IMR-90 (cell line): ENCODE measurements at regions not wholly inside any gene's neighbourhood (a gene's known extent, or its start where the extent isn't known, plus 50 kb on each side); places are given as distances from the start of the nearest gene placed in this dataset.

ENCODE experiments used
- ATAC-seq: fragments of 200-7000 bp; cut with Tn5 transposase; 2 replicates; pipeline ENCODE4 v1.9.1; 2020; ENCODE audit warnings: low read depth, mild to moderate bottlenecking, moderate library complexity
- BruUV-seq: library from RNA; stranded (reverse); fragments of 400-500 nt; replicated peaks from 2 replicates; lab custom pipeline; 2021; lab: Mats Ljungman, UMichigan
- CTCF ChIA-PET: fragments of 300-600 bp; formaldehyde crosslinking; extraction: SDS; loops from one replicate; lab custom pipeline; 2021; ENCODE audit warnings: antibody characterized with exemption; lab: Yijun Ruan, JAX
- POLR2A ChIA-PET: fragments of 300-600 bp; sonication (Branson Sonifier 250); formaldehyde crosslinking; loops from one replicate; lab custom pipeline; 2022; ENCODE audit warnings: antibody characterized with exemption; ENCODE audit not compliant: unreplicated experiment; lab: Charles Lee
- DNase-seq: peaks from one replicate; pipeline ENCODE4 v3.0.0; 2013
- H2AFZ ChIP-seq: replicated peaks from 2 replicates; pipeline ENCODE3; 2013; ENCODE audit warnings: low read length, mild to moderate bottlenecking; ENCODE audit not compliant: poor library complexity
- H2AK5ac ChIP-seq: 2 replicates; pipeline ENCODE4 v1.6.1; 2013; ENCODE audit warnings: low read depth, low read length, inconsistent platforms
- H2AK9ac ChIP-seq: replicated peaks from 2 replicates; pipeline ENCODE3; 2013; ENCODE audit warnings: mild to moderate bottlenecking, low read depth, low read length, moderate library complexity; ENCODE audit not compliant: poor library complexity
- H2BK120ac ChIP-seq: 2 replicates; pipeline ENCODE4 v1.6.1; 2013; ENCODE audit warnings: low read depth, low read length, inconsistent platforms
- H2BK15ac ChIP-seq: 3 replicates; pipeline ENCODE4 v1.6.1; 2013; ENCODE audit warnings: low read depth, low read length, inconsistent platforms
- H2BK20ac ChIP-seq: 2 replicates; pipeline ENCODE4 v1.6.1; 2013; ENCODE audit warnings: low read depth, mild to moderate bottlenecking, inconsistent platforms, low read length, moderate library complexity
- H2BK5ac ChIP-seq: 2 replicates; pipeline ENCODE4 v1.6.1; 2013; ENCODE audit warnings: mild to moderate bottlenecking, low read depth, low read length, inconsistent platforms; ENCODE audit not compliant: poor library complexity, severe bottlenecking
- H3K14ac ChIP-seq: replicated peaks from 2 replicates; pipeline ENCODE4 v1.6.1; 2013; ENCODE audit warnings: low read depth, low read length, inconsistent platforms
- H3K18ac ChIP-seq: 2 replicates; pipeline ENCODE4 v1.6.1; 2013; ENCODE audit warnings: low read depth, low read length, control low read depth
- H3K23ac ChIP-seq: 2 replicates; pipeline ENCODE4 v1.6.1; 2013; ENCODE audit warnings: low read depth, low read length, inconsistent platforms
- H3K27ac ChIP-seq: 2 replicates; pipeline ENCODE4 v1.5.1; 2013; ENCODE audit warnings: mild to moderate bottlenecking, control low read depth, low read length; ENCODE audit not compliant: insufficient read depth
- H3K27me3 ChIP-seq: 2 replicates; pipeline ENCODE4 v1.6.1; 2013; ENCODE audit warnings: low read length; ENCODE audit not compliant: control insufficient read depth, insufficient read depth
- H3K36me3 ChIP-seq: 2 replicates; pipeline ENCODE4 v1.6.1; 2013; ENCODE audit warnings: low read length, mixed read lengths; ENCODE audit not compliant: control insufficient read depth, insufficient read depth
- H3K4ac ChIP-seq: 2 replicates; pipeline ENCODE4 v1.6.1; 2013; ENCODE audit warnings: low read depth, low read length, inconsistent platforms
- H3K4me1 ChIP-seq: 2 replicates; pipeline ENCODE4 v1.6.1; 2013; ENCODE audit warnings: low read length, mixed read lengths; ENCODE audit not compliant: control insufficient read depth, insufficient read depth
- H3K4me2 ChIP-seq: 2 replicates; pipeline ENCODE4 v1.6.1; 2013; ENCODE audit warnings: low read depth, mild to moderate bottlenecking, control low read depth, low read length, moderate library complexity
- H3K4me3 ChIP-seq: 2 replicates; pipeline ENCODE4 v1.5.1; 2013; ENCODE audit warnings: low read depth, mild to moderate bottlenecking, control low read depth, low read length, moderate library complexity; ENCODE audit not compliant: insufficient read depth
- H3K56ac ChIP-seq: 2 replicates; pipeline ENCODE4 v1.6.1; 2013; ENCODE audit warnings: low read length, inconsistent platforms; ENCODE audit not compliant: insufficient read depth; ENCODE audit errors: extremely low read depth
- H3K79me1 ChIP-seq, 2 experiments: 2 replicates each; pipeline ENCODE4 v1.6.1; 2013; ENCODE audit warnings: low read length in 2 of 2, inconsistent platforms in 1 of 2, low read depth in 1 of 2
- H3K9ac ChIP-seq: 2 replicates; pipeline ENCODE4 v1.6.1; 2013; ENCODE audit warnings: low read depth, low read length, control low read depth
- H3K9me1 ChIP-seq: 2 replicates; pipeline ENCODE4 v1.6.1; 2013; ENCODE audit warnings: low read length, inconsistent platforms; ENCODE audit not compliant: insufficient read depth
- H3K9me3 ChIP-seq: 2 replicates; pipeline ENCODE4 v1.6.1; 2013; ENCODE audit warnings: low read length; ENCODE audit not compliant: control insufficient read depth, insufficient read depth
- H4K20me1 ChIP-seq: 2 replicates; pipeline ENCODE4 v1.6.1; 2013; ENCODE audit warnings: low read length, inconsistent platforms; ENCODE audit not compliant: insufficient read depth
- H4K5ac ChIP-seq: 2 replicates; pipeline ENCODE4 v1.6.1; 2013; ENCODE audit warnings: mild to moderate bottlenecking, low read depth, low read length, control low read depth
- H4K8ac ChIP-seq, 2 experiments: 2 replicates each; pipeline ENCODE4 v1.6.1; 2013; ENCODE audit warnings: low read depth in 2 of 2, low read length in 2 of 2, control low read depth in 1 of 2, inconsistent platforms in 1 of 2
- H4K91ac ChIP-seq: 2 replicates; pipeline ENCODE4 v1.6.1; 2013; ENCODE audit warnings: low read depth, low read length, inconsistent platforms; ENCODE audit not compliant: insufficient read depth
- BHLHE40 ChIP-seq: fragments of 150-350 bp; IDR thresholded peaks from 2 replicates; pipeline ENCODE4 v1.6.1; 2016; ENCODE audit warnings: mild to moderate bottlenecking, low read depth, low read length
- CEBPB ChIP-seq: IDR thresholded peaks from 2 replicates; pipeline ENCODE4 v1.6.1; 2012; ENCODE audit warnings: low read depth, low read length, improper control_type of control experiment
- CHD1 ChIP-seq: IDR thresholded peaks from 2 replicates; pipeline ENCODE4 v1.6.1; 2012; ENCODE audit warnings: low read depth, low read length, improper control_type of control experiment
- FOS ChIP-seq: fragments of 150-350 bp; IDR thresholded peaks from 2 replicates; pipeline ENCODE4 v1.6.1; 2016; ENCODE audit warnings: low read depth, low read length
- MAFK ChIP-seq: IDR thresholded peaks from 2 replicates; pipeline ENCODE4 v1.6.1; 2012; ENCODE audit warnings: low read depth, low read length, improper control_type of control experiment
- MAZ ChIP-seq: IDR thresholded peaks from 2 replicates; pipeline ENCODE4 v1.6.1; 2012; ENCODE audit warnings: low read depth, mild to moderate bottlenecking, low read length, improper control_type of control experiment, moderate library complexity, borderline replicate concordance
- MXI1 ChIP-seq: IDR thresholded peaks from 2 replicates; pipeline ENCODE4 v1.6.1; 2012; ENCODE audit warnings: low read depth, mild to moderate bottlenecking, low read length, moderate library complexity, borderline replicate concordance
- NFE2L2 ChIP-seq: fragments of 150-350 bp; IDR thresholded peaks from 2 replicates; pipeline ENCODE4 v1.6.1; 2016; ENCODE audit warnings: low read depth, mild to moderate bottlenecking, low read length
- RAD21 ChIP-seq: IDR thresholded peaks from 2 replicates; pipeline ENCODE4 v1.6.1; 2012; ENCODE audit warnings: low read length, improper control_type of control experiment
- RCOR1 ChIP-seq: IDR thresholded peaks from 2 replicates; pipeline ENCODE4 v1.6.1; 2012; ENCODE audit warnings: mild to moderate bottlenecking, low read length, improper control_type of control experiment; ENCODE audit not compliant: insufficient replicate concordance
- RFX5 ChIP-seq: IDR thresholded peaks from 2 replicates; pipeline ENCODE4 v1.8.0; 2012; ENCODE audit warnings: low read depth, mild to moderate bottlenecking, low read length, moderate library complexity
- SMC3 ChIP-seq: fragments of 150-350 bp; IDR thresholded peaks from 2 replicates; pipeline ENCODE4 v1.6.1; 2016; ENCODE audit warnings: low read depth, mild to moderate bottlenecking, antibody characterized with exemption, low read length, moderate library complexity
- WGBS, 2 experiments: methylation state at CpG; one replicate each; pipeline versions ENCODE4 v1.1.5 to v1.1.7; 2013; ENCODE audit warnings: missing lambda C conversion rate in 2 of 2; ENCODE audit not compliant: insufficient read length in 1 of 2; ENCODE audit errors: extremely low coverage in 2 of 2; 5-methylcytosine and 5-hydroxymethylcytosine counted together
- dilution Hi-C: fragments of 300-500 bp; cut with HindIII; formaldehyde crosslinking; loops from one replicate; pipeline ENCODE4 v1.14.3; 2018; ENCODE audit warnings: low sequenced_read_pairs; ENCODE audit not compliant: unreplicated experiment
- in situ Hi-C: fragments of 300-500 bp; cut with MboI; formaldehyde crosslinking; loops from 3 replicates; pipeline ENCODE4 v1.14.3; 2019; ENCODE audit warnings: low sequenced_read_pairs, inconsistent platforms, mixed read lengths
- intact Hi-C: fragments of 100-400 bp; cut with micrococcal nuclease; formaldehyde crosslinking; loops from 2 replicates; pipeline ENCODE4 v1.10.0; 2022
- TF ChIP-seq, protein P1 (sequence below): conservative IDR thresholded peaks from 2 replicates; pipeline ENCODE4 v1.5.1; 2012; ENCODE audit warnings: mild to moderate bottlenecking, low read depth, low read length, improper control_type of control experiment
- TF ChIP-seq, protein P2 (sequence below): fragments of 150-350 bp; IDR thresholded peaks from 2 replicates; pipeline ENCODE4 v1.6.1; 2017; ENCODE audit warnings: mild to moderate bottlenecking, antibody characterized with exemption, low read length, low read depth
- TF ChIP-seq, protein P3 (sequence below): fragments of 150-350 bp; IDR thresholded peaks from 2 replicates; pipeline ENCODE4 v1.6.1; 2016; ENCODE audit warnings: low read depth, mild to moderate bottlenecking, low read length, moderate library complexity, borderline replicate concordance

DNA sequence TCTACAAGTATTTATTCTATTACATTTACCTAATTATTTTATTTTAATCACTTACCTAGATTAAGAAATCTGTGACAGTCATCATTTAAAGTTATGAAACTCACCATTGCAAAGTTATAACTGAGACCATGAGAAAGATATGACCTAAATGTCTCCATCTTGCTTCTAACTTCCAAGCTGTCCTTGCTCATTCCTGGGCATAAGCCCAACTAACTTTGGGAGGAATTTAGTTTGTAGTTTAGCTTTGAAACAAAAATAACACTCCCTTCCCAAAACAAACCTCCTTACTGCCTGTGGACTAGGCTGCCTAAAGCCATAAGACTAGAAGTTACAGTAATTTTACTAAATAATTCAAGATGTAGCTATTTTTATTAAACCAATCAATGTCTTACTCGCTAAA, 195.6 kb upstream of the RAI14 start:
- Histone ChIP-seq H3K23ac (no peak overlapping the region), H3K4me3 (no peak overlapping the region), H2AFZ (no peak overlapping the region), H3K9ac (no peak overlapping the region), H2BK15ac (no peak overlapping the region), H4K20me1 (no peaks in the 10 kb centered on the region), H3K36me3 (no peaks in the 10 kb centered on the region), H3K14ac (no peak overlapping the region), H2AK5ac (no peak overlapping the region), H3K27me3 (no peaks in the 10 kb centered on the region), H3K56ac (no peak overlapping the region), H2AK9ac (no peak overlapping the region), H3K27ac (no peak overlapping the region), H4K5ac (no peak overlapping the region), H3K18ac (no peak overlapping the region), H3K9me1 (no peaks in the 10 kb centered on the region), H3K79me1 (no peaks in the 10 kb centered on the region), H3K9me3 (0 out of 2 replicates have a peak, but pooled peaks cover 2% of the 10 kb centered on the region), H3K4me2 (no peak overlapping the region), H2BK5ac (no peak overlapping the region), H2BK20ac (no peak overlapping the region), H4K8ac (no peak overlapping the region), H2BK120ac (no peak overlapping the region), H3K4ac (no peak overlapping the region), H3K4me1 (0 out of 2 replicates have a peak, but pooled peaks cover 1% of the 10 kb centered on the region), H4K91ac (no peak overlapping the region)
- peak; percentile 41 for DNase-seq
- dilution Hi-C loops: no loop called here
- no peak for TF ChIP-seq SMC3
- TF ChIP-seq MAFK: no peak
- TF ChIP-seq, protein P1, sequence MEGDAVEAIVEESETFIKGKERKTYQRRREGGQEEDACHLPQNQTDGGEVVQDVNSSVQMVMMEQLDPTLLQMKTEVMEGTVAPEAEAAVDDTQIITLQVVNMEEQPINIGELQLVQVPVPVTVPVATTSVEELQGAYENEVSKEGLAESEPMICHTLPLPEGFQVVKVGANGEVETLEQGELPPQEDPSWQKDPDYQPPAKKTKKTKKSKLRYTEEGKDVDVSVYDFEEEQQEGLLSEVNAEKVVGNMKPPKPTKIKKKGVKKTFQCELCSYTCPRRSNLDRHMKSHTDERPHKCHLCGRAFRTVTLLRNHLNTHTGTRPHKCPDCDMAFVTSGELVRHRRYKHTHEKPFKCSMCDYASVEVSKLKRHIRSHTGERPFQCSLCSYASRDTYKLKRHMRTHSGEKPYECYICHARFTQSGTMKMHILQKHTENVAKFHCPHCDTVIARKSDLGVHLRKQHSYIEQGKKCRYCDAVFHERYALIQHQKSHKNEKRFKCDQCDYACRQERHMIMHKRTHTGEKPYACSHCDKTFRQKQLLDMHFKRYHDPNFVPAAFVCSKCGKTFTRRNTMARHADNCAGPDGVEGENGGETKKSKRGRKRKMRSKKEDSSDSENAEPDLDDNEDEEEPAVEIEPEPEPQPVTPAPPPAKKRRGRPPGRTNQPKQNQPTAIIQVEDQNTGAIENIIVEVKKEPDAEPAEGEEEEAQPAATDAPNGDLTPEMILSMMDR: no peak
- TF ChIP-seq MAZ: no peak
- no peak for TF ChIP-seq RFX5
- no peak for TF ChIP-seq CHD1
- no peak for TF ChIP-seq RCOR1
- no peak for TF ChIP-seq MXI1
- TF ChIP-seq, protein P2, sequence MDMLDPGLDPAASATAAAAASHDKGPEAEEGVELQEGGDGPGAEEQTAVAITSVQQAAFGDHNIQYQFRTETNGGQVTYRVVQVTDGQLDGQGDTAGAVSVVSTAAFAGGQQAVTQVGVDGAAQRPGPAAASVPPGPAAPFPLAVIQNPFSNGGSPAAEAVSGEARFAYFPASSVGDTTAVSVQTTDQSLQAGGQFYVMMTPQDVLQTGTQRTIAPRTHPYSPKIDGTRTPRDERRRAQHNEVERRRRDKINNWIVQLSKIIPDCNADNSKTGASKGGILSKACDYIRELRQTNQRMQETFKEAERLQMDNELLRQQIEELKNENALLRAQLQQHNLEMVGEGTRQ: no peak
- TF ChIP-seq, protein P3, sequence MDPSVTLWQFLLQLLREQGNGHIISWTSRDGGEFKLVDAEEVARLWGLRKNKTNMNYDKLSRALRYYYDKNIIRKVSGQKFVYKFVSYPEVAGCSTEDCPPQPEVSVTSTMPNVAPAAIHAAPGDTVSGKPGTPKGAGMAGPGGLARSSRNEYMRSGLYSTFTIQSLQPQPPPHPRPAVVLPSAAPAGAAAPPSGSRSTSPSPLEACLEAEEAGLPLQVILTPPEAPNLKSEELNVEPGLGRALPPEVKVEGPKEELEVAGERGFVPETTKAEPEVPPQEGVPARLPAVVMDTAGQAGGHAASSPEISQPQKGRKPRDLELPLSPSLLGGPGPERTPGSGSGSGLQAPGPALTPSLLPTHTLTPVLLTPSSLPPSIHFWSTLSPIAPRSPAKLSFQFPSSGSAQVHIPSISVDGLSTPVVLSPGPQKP: no peak
- TF ChIP-seq NFE2L2: no peak
- no peak for TF ChIP-seq BHLHE40
- no peak for TF ChIP-seq FOS
- TF ChIP-seq CEBPB: no peak
- TF ChIP-seq RAD21: no peak
- in situ Hi-C loops: loop anchor here (5.0 to 25.0 kb wide), 2 partner anchors 463 to 1023 kb away; partner anchors contain the start of gene TARS1
- ChIA-PET CTCF (interaction anchor here (0.6 to 1.4 kb wide), 3 partner anchors 463 to 1690 kb away, joined by 3 to 6 read pairs (median 4); no protein-coding TSS in a partner anchor), POLR2A (no interaction called here)
- intact Hi-C loops: no loop called here
- BruUV-seq: no TSS peak
- no CpG with 5 or more reads among the region's 1 CpG for WGBS, 2 experiments
- no peak for ATAC-seq
